ENCODE measurements at regions not wholly inside any gene's neighbourhood (a gene's known extent, or its start where the extent isn't known, plus 50 kb on each side); places are given as distances from the start of the nearest gene placed in this dataset.

DNA sequence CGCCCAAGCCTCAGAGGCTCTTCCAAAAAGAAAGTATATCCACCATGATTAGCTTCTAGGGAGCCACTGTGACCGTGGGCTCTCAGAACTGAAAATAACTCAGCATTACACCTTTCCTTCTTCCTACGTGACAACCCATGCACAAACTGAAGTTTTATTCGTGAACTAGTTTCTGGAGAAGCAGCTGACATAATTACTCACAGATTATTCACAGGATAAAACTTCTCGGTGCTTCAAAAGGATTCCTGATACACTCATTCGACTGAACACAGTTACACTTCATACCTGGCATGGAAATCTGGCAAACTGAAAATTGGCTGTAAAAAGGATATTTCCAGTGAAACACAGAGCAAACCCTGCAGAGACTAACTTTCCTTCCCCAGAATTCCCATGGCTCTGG, 139.2 kb upstream of the PTER start:
- Histone ChIP-seq H3K9ac (ENCODE audit: control insufficient read depth, insufficient read depth, low read length) (no peak overlapping the region), H3K79me2 (ENCODE audit: control insufficient read depth, insufficient read depth, low read length) (no peaks in the 10 kb centered on the region), H2AFZ (ENCODE audit: control insufficient read depth, low read depth, low read length) (no peak overlapping the region), H3K36me3 (ENCODE audit: control insufficient read depth in 2 of 2, insufficient read depth in 2 of 2, low read length in 1 of 2) (no peaks in the 10 kb centered on the region), H3K9me3 (replicated peaks; ENCODE audit: control insufficient read depth, insufficient read depth, low read length) (no peaks in the 10 kb centered on the region), H4K20me1 (ENCODE audit: control insufficient read depth, insufficient read depth) (no peaks in the 10 kb centered on the region), H3K4me3 (no peak overlapping the region), H3K4me1 (ENCODE audit: control insufficient read depth, insufficient read depth, low read length) (no peaks in the 10 kb centered on the region), H3K4me2 (ENCODE audit: control insufficient read depth, insufficient read depth) (no peak overlapping the region), H3K27ac (ENCODE audit: control insufficient read depth, insufficient read depth) (no peak overlapping the region), H3K27me3 (replicated peaks in 1 of 2; ENCODE audit: control insufficient read depth in 2 of 2, insufficient read depth in 2 of 2, low read length in 1 of 2) (no peaks in the 10 kb centered on the region)
- intact Hi-C loops (cut with micrococcal nuclease; ENCODE audit: unreplicated experiment): no loop called here
- RAD21 ChIA-PET (ENCODE audit: unreplicated experiment): no interaction called here
- in situ Hi-C loops (cut with MboI): no loop called here
- FAIRE-seq: no peak
- SMC1A ChIA-PET (ENCODE audit: uncharacterized antibody, unreplicated experiment): no interaction called here
- no TSS peak for BruUV-seq (replicated peaks)
- no peak for ATAC-seq
- WGBS (ENCODE audit: insufficient coverage, insufficient replicate concordance, low lambda C conversion rate, missing lambda C conversion rate): 20% methylated on average over 6 of the region's 6 CpGs
- POLR2A ChIA-PET: no interaction called here
- no peak for DNase-seq (ENCODE audit: low read depth, low spot score)
- CTCF ChIA-PET: no interaction called here
- TF ChIP-seq JUNB (IDR thresholded peaks at IDR 0.05) (no peak), KDM1A (IDR thresholded peaks at IDR 0.05; ENCODE audit: borderline replicate concordance) (no peak), CHD2 (IDR thresholded peaks at IDR 0.05; ENCODE audit: borderline replicate concordance, low read depth, low read length) (no peak), ZNF384 (IDR thresholded peaks at IDR 0.05; ENCODE audit: borderline replicate concordance, low read depth, low read length) (no peak), SRF (IDR thresholded peaks at IDR 0.05; ENCODE audit: low read depth in 2 of 2, low read length in 2 of 2) (no peak), WRNIP1 (IDR thresholded peaks at IDR 0.05; ENCODE audit: borderline replicate concordance, low read depth, low read length) (no peak), ATF7 (IDR thresholded peaks at IDR 0.05; ENCODE audit: low read depth) (no peak)
- TF ChIP-seq, protein P1, sequence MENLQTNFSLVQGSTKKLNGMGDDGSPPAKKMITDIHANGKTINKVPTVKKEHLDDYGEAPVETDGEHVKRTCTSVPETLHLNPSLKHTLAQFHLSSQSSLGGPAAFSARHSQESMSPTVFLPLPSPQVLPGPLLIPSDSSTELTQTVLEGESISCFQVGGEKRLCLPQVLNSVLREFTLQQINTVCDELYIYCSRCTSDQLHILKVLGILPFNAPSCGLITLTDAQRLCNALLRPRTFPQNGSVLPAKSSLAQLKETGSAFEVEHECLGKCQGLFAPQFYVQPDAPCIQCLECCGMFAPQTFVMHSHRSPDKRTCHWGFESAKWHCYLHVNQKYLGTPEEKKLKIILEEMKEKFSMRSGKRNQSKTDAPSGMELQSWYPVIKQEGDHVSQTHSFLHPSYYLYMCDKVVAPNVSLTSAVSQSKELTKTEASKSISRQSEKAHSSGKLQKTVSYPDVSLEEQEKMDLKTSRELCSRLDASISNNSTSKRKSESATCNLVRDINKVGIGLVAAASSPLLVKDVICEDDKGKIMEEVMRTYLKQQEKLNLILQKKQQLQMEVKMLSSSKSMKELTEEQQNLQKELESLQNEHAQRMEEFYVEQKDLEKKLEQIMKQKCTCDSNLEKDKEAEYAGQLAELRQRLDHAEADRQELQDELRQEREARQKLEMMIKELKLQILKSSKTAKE (IDR thresholded peaks at IDR 0.05; ENCODE audit: low read depth, poor library complexity, severe bottlenecking): no peak
- TF ChIP-seq, protein P2, sequence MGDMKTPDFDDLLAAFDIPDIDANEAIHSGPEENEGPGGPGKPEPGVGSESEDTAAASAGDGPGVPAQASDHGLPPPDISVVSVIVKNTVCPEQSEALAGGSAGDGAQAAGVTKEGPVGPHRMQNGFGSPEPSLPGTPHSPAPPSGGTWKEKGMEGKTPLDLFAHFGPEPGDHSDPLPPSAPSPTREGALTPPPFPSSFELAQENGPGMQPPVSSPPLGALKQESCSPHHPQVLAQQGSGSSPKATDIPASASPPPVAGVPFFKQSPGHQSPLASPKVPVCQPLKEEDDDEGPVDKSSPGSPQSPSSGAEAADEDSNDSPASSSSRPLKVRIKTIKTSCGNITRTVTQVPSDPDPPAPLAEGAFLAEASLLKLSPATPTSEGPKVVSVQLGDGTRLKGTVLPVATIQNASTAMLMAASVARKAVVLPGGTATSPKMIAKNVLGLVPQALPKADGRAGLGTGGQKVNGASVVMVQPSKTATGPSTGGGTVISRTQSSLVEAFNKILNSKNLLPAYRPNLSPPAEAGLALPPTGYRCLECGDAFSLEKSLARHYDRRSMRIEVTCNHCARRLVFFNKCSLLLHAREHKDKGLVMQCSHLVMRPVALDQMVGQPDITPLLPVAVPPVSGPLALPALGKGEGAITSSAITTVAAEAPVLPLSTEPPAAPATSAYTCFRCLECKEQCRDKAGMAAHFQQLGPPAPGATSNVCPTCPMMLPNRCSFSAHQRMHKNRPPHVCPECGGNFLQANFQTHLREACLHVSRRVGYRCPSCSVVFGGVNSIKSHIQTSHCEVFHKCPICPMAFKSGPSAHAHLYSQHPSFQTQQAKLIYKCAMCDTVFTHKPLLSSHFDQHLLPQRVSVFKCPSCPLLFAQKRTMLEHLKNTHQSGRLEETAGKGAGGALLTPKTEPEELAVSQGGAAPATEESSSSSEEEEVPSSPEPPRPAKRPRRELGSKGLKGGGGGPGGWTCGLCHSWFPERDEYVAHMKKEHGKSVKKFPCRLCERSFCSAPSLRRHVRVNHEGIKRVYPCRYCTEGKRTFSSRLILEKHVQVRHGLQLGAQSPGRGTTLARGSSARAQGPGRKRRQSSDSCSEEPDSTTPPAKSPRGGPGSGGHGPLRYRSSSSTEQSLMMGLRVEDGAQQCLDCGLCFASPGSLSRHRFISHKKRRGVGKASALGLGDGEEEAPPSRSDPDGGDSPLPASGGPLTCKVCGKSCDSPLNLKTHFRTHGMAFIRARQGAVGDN (IDR thresholded peaks at IDR 0.05): no peak
- TF ChIP-seq, protein P3, sequence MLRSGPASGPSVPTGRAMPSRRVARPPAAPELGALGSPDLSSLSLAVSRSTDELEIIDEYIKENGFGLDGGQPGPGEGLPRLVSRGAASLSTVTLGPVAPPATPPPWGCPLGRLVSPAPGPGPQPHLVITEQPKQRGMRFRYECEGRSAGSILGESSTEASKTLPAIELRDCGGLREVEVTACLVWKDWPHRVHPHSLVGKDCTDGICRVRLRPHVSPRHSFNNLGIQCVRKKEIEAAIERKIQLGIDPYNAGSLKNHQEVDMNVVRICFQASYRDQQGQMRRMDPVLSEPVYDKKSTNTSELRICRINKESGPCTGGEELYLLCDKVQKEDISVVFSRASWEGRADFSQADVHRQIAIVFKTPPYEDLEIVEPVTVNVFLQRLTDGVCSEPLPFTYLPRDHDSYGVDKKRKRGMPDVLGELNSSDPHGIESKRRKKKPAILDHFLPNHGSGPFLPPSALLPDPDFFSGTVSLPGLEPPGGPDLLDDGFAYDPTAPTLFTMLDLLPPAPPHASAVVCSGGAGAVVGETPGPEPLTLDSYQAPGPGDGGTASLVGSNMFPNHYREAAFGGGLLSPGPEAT (IDR thresholded peaks at IDR 0.05; ENCODE audit: low read depth): no peak
- TF ChIP-seq, protein P4, sequence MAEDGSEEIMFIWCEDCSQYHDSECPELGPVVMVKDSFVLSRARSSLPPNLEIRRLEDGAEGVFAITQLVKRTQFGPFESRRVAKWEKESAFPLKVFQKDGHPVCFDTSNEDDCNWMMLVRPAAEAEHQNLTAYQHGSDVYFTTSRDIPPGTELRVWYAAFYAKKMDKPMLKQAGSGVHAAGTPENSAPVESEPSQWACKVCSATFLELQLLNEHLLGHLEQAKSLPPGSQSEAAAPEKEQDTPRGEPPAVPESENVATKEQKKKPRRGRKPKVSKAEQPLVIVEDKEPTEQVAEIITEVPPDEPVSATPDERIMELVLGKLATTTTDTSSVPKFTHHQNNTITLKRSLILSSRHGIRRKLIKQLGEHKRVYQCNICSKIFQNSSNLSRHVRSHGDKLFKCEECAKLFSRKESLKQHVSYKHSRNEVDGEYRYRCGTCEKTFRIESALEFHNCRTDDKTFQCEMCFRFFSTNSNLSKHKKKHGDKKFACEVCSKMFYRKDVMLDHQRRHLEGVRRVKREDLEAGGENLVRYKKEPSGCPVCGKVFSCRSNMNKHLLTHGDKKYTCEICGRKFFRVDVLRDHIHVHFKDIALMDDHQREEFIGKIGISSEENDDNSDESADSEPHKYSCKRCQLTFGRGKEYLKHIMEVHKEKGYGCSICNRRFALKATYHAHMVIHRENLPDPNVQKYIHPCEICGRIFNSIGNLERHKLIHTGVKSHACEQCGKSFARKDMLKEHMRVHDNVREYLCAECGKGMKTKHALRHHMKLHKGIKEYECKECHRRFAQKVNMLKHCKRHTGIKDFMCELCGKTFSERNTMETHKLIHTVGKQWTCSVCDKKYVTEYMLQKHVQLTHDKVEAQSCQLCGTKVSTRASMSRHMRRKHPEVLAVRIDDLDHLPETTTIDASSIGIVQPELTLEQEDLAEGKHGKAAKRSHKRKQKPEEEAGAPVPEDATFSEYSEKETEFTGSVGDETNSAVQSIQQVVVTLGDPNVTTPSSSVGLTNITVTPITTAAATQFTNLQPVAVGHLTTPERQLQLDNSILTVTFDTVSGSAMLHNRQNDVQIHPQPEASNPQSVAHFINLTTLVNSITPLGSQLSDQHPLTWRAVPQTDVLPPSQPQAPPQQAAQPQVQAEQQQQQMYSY (CRISPR knock-in tag; IDR thresholded peaks at IDR 0.05): no peak
- TF ChIP-seq, protein P5, sequence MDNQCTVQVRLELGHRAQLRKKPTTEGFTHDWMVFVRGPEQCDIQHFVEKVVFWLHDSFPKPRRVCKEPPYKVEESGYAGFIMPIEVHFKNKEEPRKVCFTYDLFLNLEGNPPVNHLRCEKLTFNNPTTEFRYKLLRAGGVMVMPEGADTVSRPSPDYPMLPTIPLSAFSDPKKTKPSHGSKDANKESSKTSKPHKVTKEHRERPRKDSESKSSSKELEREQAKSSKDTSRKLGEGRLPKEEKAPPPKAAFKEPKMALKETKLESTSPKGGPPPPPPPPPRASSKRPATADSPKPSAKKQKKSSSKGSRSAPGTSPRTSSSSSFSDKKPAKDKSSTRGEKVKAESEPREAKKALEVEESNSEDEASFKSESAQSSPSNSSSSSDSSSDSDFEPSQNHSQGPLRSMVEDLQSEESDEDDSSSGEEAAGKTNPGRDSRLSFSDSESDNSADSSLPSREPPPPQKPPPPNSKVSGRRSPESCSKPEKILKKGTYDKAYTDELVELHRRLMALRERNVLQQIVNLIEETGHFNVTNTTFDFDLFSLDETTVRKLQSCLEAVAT (IDR thresholded peaks at IDR 0.05): no peak

Data from GM12878 (cell line).